ENCODE measurements at regions not wholly inside any gene's neighbourhood (a gene's known extent, or its start where the extent isn't known, plus 50 kb on each side); places are given as distances from the start of the nearest gene placed in this dataset.
"Not testable (repeated sequence)": the region's sequence is repeated elsewhere in the genome, so short reads cannot be mapped to it uniquely, and the experiment has no call there.

DNA sequence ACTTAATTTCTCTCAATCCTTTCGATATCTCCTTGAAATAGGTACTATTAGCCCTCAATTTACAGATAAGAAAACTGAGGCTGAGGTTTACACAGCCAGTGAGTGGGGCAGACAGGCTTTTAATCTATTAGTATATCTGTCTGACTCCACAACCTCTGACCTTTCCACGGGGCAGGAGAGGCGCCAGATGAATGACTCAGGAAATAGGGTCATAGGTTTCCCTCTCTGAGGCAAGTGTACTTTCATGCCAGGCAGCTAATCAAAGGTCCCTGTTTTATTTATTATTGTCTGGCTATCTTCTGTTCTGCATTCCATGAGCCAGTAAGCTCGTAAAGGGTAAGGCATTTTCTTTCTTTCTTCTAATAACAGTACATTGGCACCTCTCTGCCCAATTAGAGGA lies 79.6 kb upstream of the KLF4 start:
- WGBS, 2 donors: 37 to 63% methylated on average over 4 of the region's 4 CpGs
- H3K4me3 ChIP-seq: no peak overlapping the region
- intact Hi-C loops (cut with DNase I): no loop called here
- H3K9me3 ChIP-seq: no peaks in the 10 kb centered on the region
- H3K36me3 ChIP-seq: no peaks in the 10 kb centered on the region
- DNase-seq: no peak
- TF ChIP-seq EP300 (IDR thresholded peaks at IDR 0.05): no peak
- no peak for TF ChIP-seq POLR2A (IDR thresholded peaks at IDR 0.05)
- TF ChIP-seq, protein P1, sequence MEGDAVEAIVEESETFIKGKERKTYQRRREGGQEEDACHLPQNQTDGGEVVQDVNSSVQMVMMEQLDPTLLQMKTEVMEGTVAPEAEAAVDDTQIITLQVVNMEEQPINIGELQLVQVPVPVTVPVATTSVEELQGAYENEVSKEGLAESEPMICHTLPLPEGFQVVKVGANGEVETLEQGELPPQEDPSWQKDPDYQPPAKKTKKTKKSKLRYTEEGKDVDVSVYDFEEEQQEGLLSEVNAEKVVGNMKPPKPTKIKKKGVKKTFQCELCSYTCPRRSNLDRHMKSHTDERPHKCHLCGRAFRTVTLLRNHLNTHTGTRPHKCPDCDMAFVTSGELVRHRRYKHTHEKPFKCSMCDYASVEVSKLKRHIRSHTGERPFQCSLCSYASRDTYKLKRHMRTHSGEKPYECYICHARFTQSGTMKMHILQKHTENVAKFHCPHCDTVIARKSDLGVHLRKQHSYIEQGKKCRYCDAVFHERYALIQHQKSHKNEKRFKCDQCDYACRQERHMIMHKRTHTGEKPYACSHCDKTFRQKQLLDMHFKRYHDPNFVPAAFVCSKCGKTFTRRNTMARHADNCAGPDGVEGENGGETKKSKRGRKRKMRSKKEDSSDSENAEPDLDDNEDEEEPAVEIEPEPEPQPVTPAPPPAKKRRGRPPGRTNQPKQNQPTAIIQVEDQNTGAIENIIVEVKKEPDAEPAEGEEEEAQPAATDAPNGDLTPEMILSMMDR (IDR thresholded peaks at IDR 0.05): no peak
- no peak for TF ChIP-seq POLR2AphosphoS5 (IDR thresholded peaks at IDR 0.05)
- no peaks in the 10 kb centered on the region for H3K4me1 ChIP-seq
- H3K27me3 ChIP-seq: no peaks in the 10 kb centered on the region
- no peak overlapping the region for H3K27ac ChIP-seq

DNA sequence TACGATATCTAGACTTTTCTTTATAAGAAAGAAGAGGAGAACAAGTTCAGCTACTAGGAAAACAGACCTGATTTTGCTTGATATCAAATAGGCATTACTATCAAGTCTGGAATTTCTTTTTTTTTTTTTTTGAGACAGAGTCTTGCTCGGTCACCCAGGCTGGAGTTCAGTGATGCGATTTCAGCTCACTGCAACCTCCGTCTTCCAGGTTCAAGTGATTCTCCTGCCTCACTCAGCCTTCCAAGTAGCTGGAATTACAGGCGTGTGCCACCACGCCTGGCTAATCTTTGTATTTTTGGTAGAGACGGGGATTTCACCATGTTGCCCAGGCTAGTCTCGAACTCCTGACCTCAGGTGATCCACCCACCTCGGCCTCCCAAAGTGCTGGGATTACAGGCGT lies 78.8 kb upstream of the KLF4 start:
- H3K36me3 ChIP-seq; H3K9me3 ChIP-seq; H3K27ac ChIP-seq; intact Hi-C loops (cut with DNase I); H3K4me1 ChIP-seq; DNase-seq; H3K4me3 ChIP-seq; H3K27me3 ChIP-seq: not testable (repeated sequence)
- WGBS, 2 donors: 89 to 93% methylated on average over 10 of the region's 10 CpGs

DNA sequence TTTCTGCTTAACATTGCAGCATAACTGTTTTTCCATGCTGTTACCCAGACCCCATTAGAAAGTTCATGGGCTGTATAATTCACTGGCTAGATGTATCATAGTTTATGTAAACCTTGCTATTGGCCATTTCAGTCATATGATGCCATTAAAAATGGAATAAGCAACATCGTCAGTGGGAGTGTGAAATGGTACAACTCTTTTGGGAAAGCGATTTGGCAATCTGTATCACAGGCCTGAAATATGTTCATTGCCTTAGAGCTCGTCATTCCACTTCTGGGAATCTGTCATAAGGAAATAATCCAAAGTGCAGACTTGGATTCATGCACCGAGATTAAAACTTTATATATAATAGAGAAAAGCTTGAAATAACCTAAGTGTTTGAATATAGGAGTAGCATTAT lies 77.9 kb upstream of the KLF4 start:
- H3K9me3 ChIP-seq: no peaks in the 10 kb centered on the region

DNA sequence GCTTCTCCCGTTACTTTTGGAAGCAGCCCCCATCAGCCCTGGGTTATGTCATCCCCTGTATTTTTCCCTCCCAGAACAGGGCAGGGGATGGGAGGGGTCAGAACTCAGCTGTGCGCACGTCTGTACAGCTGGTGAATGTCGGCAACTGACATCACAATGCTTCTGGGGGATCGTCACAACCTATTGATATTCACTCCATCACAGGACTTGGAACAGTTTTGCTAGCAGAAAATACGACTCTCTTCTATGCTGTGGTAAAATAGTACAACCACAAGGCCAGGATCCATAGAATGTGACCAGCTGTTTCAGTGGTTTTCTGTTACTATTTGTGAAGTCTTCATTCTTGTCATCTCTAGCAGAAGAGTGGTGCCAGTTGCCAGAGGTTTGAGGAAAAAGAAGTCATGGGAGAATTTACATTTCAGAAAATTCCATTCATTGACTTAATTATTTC lies 77.1 kb upstream of the KLF4 start:
- intact Hi-C loops (cut with DNase I): no loop called here
- DNase-seq: no peak
- no peaks in the 10 kb centered on the region for H3K36me3 ChIP-seq
- no peaks in the 10 kb centered on the region for H3K9me3 ChIP-seq
- no peaks in the 10 kb centered on the region for H3K27me3 ChIP-seq
- 66 to 86% methylated on average over 6 of the region's 6 CpGs for WGBS, 2 donors
- H3K4me3 ChIP-seq: no peak overlapping the region
- H3K27ac ChIP-seq: no peak overlapping the region
- TF ChIP-seq, protein P1 (IDR thresholded peaks at IDR 0.05): no peak
- no peak for TF ChIP-seq POLR2A (IDR thresholded peaks at IDR 0.05)
- TF ChIP-seq EP300 (IDR thresholded peaks at IDR 0.05): no peak
- TF ChIP-seq POLR2AphosphoS5 (IDR thresholded peaks at IDR 0.05): no peak
- H3K4me1 ChIP-seq: no peaks in the 10 kb centered on the region

More for the DNA sequence above, 77.9 kb upstream of the KLF4 start:
- no peak overlapping the region for H3K4me3 ChIP-seq
- no peaks in the 10 kb centered on the region for H3K27me3 ChIP-seq
- intact Hi-C loops (cut with DNase I): no loop called here
- no peaks in the 10 kb centered on the region for H3K4me1 ChIP-seq
- TF ChIP-seq POLR2AphosphoS5 (IDR thresholded peaks at IDR 0.05) (no peak), EP300 (IDR thresholded peaks at IDR 0.05) (no peak)
- whole genome bisulfite sequencing, 2 donors: 69 to 81% methylated on average over 4 of the region's 4 CpGs
- H3K27ac ChIP-seq: no peak overlapping the region
- no peak for DNase-seq
- H3K36me3 ChIP-seq: no peaks in the 10 kb centered on the region

DNA sequence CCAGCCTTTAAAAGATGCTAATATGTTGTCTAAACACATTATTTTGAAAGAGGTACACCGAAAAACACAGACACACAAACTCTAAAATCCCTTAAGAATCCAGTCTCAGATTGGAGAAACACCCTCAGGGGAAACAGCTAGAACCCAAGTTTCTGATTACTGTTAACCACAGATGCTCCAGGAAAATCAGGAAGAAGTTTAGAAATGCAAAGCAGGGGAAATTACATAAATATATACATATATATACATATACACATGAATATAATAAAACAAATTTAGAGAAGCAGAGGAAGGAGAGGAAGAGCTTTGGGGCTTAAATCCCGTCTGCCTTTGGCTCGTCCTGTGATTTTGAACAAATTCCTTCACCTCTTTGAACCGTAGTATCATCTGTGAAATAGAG lies 73.2 kb upstream of the KLF4 start:
- 89 to 93% methylated on average over 4 of the region's 4 CpGs for WGBS, 2 donors
- no peaks in the 10 kb centered on the region for H3K36me3 ChIP-seq
- no peaks in the 10 kb centered on the region for H3K4me1 ChIP-seq
- H3K27ac ChIP-seq: no peak overlapping the region
- no peaks in the 10 kb centered on the region for H3K27me3 ChIP-seq
- no peak for DNase-seq
- H3K9me3 ChIP-seq: no peaks in the 10 kb centered on the region
- TF ChIP-seq POLR2AphosphoS5 (IDR thresholded peaks at IDR 0.05) (no peak), EP300 (IDR thresholded peaks at IDR 0.05) (no peak), POLR2A (IDR thresholded peaks at IDR 0.05) (no peak)
- TF ChIP-seq, protein P1 (IDR thresholded peaks at IDR 0.05): no peak
- no peak overlapping the region for H3K4me3 ChIP-seq
- intact Hi-C loops (cut with DNase I): no loop called here

DNA sequence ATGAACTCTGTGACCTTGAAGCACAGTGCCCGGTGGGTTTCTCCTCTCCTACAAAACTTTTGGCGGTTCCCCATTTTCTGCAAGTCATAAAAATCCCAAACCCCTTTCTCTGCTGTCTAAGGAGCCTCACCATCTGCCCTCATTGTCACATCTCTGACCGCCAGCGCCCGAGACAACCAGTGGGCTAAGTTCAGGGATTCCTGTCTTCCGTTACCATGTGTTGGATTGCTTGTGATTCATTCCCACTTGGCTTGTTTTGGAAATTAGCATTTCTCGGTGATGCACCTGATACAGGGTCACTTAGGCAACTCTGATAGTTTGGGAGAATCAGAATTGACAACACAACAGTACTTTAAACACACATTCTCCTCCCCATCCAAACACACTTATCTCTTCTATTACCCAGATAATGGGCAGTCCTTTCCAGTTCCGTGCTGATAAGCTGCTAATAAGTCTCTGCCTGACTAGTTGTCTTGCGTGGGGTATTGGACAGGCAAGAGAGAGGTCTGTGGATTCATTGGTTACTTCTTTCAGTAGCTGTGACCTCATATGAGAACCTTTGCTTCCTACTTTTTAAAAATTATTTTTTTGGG lies 70.0 kb upstream of the KLF4 start:
- Histone ChIP-seq H3K9me3 (no peaks in the 10 kb centered on the region), H3K27ac (no peak overlapping the region), H3K36me3 (no peaks in the 10 kb centered on the region), H3K4me3 (no peak overlapping the region), H3K27me3 (no peaks in the 10 kb centered on the region), H3K4me1 (no peaks in the 10 kb centered on the region)
- intact Hi-C loops (cut with DNase I): no loop called here
- no peak for DNase-seq
- TF ChIP-seq POLR2A (IDR thresholded peaks at IDR 0.05) (no peak), EP300 (IDR thresholded peaks at IDR 0.05) (no peak), POLR2AphosphoS5 (IDR thresholded peaks at IDR 0.05) (no peak)
- TF ChIP-seq, protein P1 (IDR thresholded peaks at IDR 0.05): no peak
- 90 to 94% methylated on average over 9 of the region's 9 CpGs for WGBS, 2 donors
